Panc1 (cell line): ENCODE measurements at regions not wholly inside any gene's neighbourhood (a gene's known extent, or its start where the extent isn't known, plus 50 kb on each side); places are given as distances from the start of the nearest gene placed in this dataset.

ENCODE experiments used
- ATAC-seq: fragments of 200-7000 bp; cut with Tn5 transposase; 2 replicates; pipeline ENCODE4 v1.9.1; 2020; ENCODE audit warnings: mild to moderate bottlenecking, moderate library complexity
- BruUV-seq: library from RNA; stranded (reverse); fragments of 400-500 nt; replicated peaks from 2 replicates; lab custom pipeline; 2021; lab: Mats Ljungman, UMichigan
- CTCF ChIA-PET: fragments of 300-600 bp; sonication (Branson Sonifier 250); formaldehyde crosslinking; loops from one replicate; lab custom pipeline; 2022; ENCODE audit warnings: antibody characterized with exemption; lab: Charles Lee
- POLR2A ChIA-PET: fragments of 300-600 bp; sonication (Branson Sonifier 250); formaldehyde crosslinking; loops from one replicate; lab custom pipeline; 2022; ENCODE audit warnings: antibody characterized with exemption; lab: Charles Lee
- DNase-seq: peaks from one replicate; pipeline ENCODE4 v3.0.0-alpha.2; 2010; ENCODE audit warnings: low read depth, low spot score
- H3K27ac ChIP-seq: 2 replicates; pipeline ENCODE4 v1.5.1; 2011; ENCODE audit warnings: mild to moderate bottlenecking, low read length, inconsistent platforms
- H3K27me3 ChIP-seq: fragments of 200-500 bp; sonication (Bioruptor generic); 2 replicates; pipeline ENCODE4 v1.6.0; 2014; ENCODE audit warnings: low read length, inconsistent platforms; ENCODE audit not compliant: control insufficient read depth, insufficient read depth
- H3K36me3 ChIP-seq: fragments of 200-500 bp; sonication (Bioruptor generic); 2 replicates; pipeline ENCODE4 v1.5.1; 2014; ENCODE audit warnings: inconsistent platforms, mild to moderate bottlenecking, low read length, moderate library complexity; ENCODE audit not compliant: control insufficient read depth, insufficient read depth
- H3K4me1 ChIP-seq: 2 replicates; pipeline ENCODE4 v1.5.1; 2011; ENCODE audit warnings: inconsistent platforms, mild to moderate bottlenecking, low read length, moderate library complexity; ENCODE audit not compliant: control insufficient read depth, insufficient read depth
- H3K4me3 ChIP-seq, 2 experiments: 2 replicates each; pipeline ENCODE4 v1.5.1; 2011 to 2012; ENCODE audit warnings: low read depth in 2 of 2, low read length in 2 of 2, mild to moderate bottlenecking in 2 of 2, inconsistent platforms in 1 of 2, moderate library complexity in 1 of 2
- H3K9me3 ChIP-seq: fragments of 200-500 bp; sonication (Bioruptor generic); 2 replicates; pipeline ENCODE4 v1.5.1; 2014; ENCODE audit warnings: low read depth, mild to moderate bottlenecking, inconsistent platforms, low read length, moderate library complexity; ENCODE audit not compliant: control insufficient read depth, insufficient read depth
- POLR2AphosphoS5 ChIP-seq: IDR thresholded peaks from 2 replicates; pipeline ENCODE4 v1.6.1; 2012; ENCODE audit warnings: mild to moderate bottlenecking, low read depth, low read length, moderate library complexity
- SIN3A ChIP-seq: IDR thresholded peaks from 2 replicates; pipeline ENCODE4 v1.6.1; 2012; ENCODE audit warnings: low read depth, mild to moderate bottlenecking, low read length, moderate library complexity, borderline replicate concordance; ENCODE audit not compliant: insufficient read depth
- TCF7L2 ChIP-seq: IDR thresholded peaks from 2 replicates; pipeline ENCODE4 v1.6.1; 2011; ENCODE audit warnings: mild to moderate bottlenecking, low read depth, low read length, inconsistent platforms
- in situ Hi-C: cut with HindIII; loops from 2 replicates; pipeline ENCODE4 v1.10.0; 2016; ENCODE audit warnings: low sequenced_read_pairs, low pct_unique_long_range_greater_than_20kb
- intact Hi-C: fragments of 100-400 bp; cut with micrococcal nuclease; formaldehyde crosslinking; loops from one replicate; pipeline ENCODE4 v1.10.0; 2022; ENCODE audit not compliant: unreplicated experiment
- TF ChIP-seq, protein P1 (sequence below), 2 experiments: IDR thresholded peaks; 2 replicates each; pipeline ENCODE4 v1.6.1; 2011 to 2012; ENCODE audit warnings: low read depth in 2 of 2, control low read depth in 1 of 2, low read length in 1 of 2, mild to moderate bottlenecking in 1 of 2, moderate library complexity in 1 of 2; ENCODE audit not compliant: insufficient read depth in 1 of 2
- TF ChIP-seq, protein P2 (sequence below): fragments of 450-650 bp; IDR thresholded peaks from 2 replicates; pipeline ENCODE4 v1.5.1; 2017; ENCODE audit warnings: mild to moderate bottlenecking

DNA sequence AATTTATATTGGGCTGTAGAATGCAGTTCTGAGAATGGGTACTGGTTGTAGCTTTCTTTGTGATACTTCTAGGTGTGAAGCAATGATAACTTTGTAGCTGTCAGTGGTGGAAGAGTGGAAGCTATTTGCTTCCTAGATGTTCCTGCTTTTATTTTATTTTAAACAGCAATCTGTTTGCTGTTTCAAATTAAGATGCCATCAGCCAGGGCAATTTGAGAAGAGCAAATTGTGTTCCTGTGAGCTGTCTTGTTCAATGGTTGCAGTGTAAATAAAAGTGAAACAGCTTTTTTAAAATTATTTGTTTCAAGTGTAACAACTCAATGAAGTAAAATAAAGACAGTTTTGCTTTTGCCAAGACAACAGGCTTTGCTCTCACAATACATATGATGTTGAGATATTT, 150.8 kb upstream of the TMEM229A start:
- Histone ChIP-seq H3K27ac (no peak overlapping the region), H3K36me3 (no peaks in the 10 kb centered on the region), H3K4me3 (no peak overlapping the region), H3K9me3 (no peaks in the 10 kb centered on the region), H3K4me1 (no peaks in the 10 kb centered on the region), H3K27me3 (no peaks in the 10 kb centered on the region)
- intact Hi-C loops, result no loop called here
- POLR2A ChIA-PET, result no interaction called here
- BruUV-seq, result no TSS peak
- no peak for ATAC-seq
- CTCF ChIA-PET, result no interaction called here
- TF ChIP-seq TCF7L2 (no peak), SIN3A (no peak), POLR2AphosphoS5 (no peak)
- TF ChIP-seq, protein P1, sequence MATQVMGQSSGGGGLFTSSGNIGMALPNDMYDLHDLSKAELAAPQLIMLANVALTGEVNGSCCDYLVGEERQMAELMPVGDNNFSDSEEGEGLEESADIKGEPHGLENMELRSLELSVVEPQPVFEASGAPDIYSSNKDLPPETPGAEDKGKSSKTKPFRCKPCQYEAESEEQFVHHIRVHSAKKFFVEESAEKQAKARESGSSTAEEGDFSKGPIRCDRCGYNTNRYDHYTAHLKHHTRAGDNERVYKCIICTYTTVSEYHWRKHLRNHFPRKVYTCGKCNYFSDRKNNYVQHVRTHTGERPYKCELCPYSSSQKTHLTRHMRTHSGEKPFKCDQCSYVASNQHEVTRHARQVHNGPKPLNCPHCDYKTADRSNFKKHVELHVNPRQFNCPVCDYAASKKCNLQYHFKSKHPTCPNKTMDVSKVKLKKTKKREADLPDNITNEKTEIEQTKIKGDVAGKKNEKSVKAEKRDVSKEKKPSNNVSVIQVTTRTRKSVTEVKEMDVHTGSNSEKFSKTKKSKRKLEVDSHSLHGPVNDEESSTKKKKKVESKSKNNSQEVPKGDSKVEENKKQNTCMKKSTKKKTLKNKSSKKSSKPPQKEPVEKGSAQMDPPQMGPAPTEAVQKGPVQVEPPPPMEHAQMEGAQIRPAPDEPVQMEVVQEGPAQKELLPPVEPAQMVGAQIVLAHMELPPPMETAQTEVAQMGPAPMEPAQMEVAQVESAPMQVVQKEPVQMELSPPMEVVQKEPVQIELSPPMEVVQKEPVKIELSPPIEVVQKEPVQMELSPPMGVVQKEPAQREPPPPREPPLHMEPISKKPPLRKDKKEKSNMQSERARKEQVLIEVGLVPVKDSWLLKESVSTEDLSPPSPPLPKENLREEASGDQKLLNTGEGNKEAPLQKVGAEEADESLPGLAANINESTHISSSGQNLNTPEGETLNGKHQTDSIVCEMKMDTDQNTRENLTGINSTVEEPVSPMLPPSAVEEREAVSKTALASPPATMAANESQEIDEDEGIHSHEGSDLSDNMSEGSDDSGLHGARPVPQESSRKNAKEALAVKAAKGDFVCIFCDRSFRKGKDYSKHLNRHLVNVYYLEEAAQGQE (IDR thresholded peaks at IDR 0.05; ENCODE audit: insufficient read depth in 1 of 2, low read depth in 2 of 2, low read length in 1 of 2), result no peak
- TF ChIP-seq, protein P2, sequence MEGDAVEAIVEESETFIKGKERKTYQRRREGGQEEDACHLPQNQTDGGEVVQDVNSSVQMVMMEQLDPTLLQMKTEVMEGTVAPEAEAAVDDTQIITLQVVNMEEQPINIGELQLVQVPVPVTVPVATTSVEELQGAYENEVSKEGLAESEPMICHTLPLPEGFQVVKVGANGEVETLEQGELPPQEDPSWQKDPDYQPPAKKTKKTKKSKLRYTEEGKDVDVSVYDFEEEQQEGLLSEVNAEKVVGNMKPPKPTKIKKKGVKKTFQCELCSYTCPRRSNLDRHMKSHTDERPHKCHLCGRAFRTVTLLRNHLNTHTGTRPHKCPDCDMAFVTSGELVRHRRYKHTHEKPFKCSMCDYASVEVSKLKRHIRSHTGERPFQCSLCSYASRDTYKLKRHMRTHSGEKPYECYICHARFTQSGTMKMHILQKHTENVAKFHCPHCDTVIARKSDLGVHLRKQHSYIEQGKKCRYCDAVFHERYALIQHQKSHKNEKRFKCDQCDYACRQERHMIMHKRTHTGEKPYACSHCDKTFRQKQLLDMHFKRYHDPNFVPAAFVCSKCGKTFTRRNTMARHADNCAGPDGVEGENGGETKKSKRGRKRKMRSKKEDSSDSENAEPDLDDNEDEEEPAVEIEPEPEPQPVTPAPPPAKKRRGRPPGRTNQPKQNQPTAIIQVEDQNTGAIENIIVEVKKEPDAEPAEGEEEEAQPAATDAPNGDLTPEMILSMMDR, result no peak
- no peak for DNase-seq
- in situ Hi-C loops, result no loop called here

DNA sequence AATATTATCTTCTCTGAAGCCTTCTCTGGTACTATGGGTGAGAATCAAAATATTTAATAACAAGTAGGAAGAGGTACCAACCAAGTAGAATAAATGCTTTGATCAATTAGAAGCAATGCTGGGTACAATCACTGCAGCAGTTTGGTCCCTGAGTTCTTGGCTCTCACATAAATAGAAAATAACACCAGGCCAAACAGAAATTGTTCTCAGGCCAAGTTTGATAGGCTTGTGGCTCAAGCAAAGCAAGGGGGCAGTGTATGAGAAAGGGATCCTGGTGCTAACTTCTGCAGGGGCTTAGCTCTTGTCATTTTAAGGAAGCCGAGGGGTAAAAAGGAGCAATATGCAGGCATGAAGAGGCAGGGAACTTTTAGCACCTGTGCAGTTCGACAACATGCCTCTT, 146.8 kb upstream of the TMEM229A start:
- Histone ChIP-seq H3K27me3 (no peaks in the 10 kb centered on the region), H3K4me1 (no peaks in the 10 kb centered on the region), H3K27ac (no peak overlapping the region), H3K9me3 (no peaks in the 10 kb centered on the region), H3K4me3 (no peak overlapping the region), H3K36me3 (no peaks in the 10 kb centered on the region)
- POLR2A ChIA-PET, result no interaction called here
- CTCF ChIA-PET, result interaction anchor here (0.6 kb wide), 1 partner anchor 600 kb away, joined by 6 read pairs; no protein-coding TSS in a partner anchor
- BruUV-seq, result no TSS peak
- intact Hi-C loops, result no loop called here
- TF ChIP-seq, protein P1 (IDR thresholded peaks at IDR 0.05; ENCODE audit: insufficient read depth in 1 of 2, low read depth in 2 of 2, low read length in 1 of 2), result no peak
- no peak for TF ChIP-seq SIN3A
- no peak for TF ChIP-seq POLR2AphosphoS5
- TF ChIP-seq, protein P2, result no peak
- no peak for DNase-seq
- in situ Hi-C loops, result no loop called here
- no peak for ATAC-seq
